ENCODE measurements at regions not wholly inside any gene's neighbourhood (a gene's known extent, or its start where the extent isn't known, plus 50 kb on each side); places are given as distances from the start of the nearest gene placed in this dataset.
"Not testable (repeated sequence)": the region's sequence is repeated elsewhere in the genome, so short reads cannot be mapped to it uniquely, and the experiment has no call there.

DNA sequence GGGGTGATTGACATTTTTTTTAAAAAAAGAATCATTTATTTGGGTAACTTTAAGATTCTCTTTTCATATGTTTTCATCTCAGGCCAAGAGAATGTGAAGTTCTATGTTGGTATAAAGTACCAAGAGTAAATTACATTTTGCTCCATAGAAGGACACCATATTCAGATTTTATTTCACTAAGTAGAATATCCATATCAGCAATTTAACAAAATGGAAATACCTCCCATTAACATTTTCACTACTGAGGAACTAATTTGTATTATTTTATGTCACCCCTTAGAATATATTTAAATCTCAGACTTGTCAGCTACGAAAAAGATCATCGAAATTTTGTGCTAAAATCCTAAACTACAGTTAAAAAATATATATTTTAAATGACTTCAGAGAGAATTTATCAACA, 274.3 kb downstream of the SEMA3D start:
- no peaks in the 10 kb centered on the region for H3K9me3 ChIP-seq
- no peak overlapping the region for H3K27ac ChIP-seq
- DNase-seq (ENCODE audit: low spot score), result no peak
- no peak for TF ChIP-seq CTCF (IDR thresholded peaks at IDR 0.05)
- H3K4me1 ChIP-seq, result no peaks in the 10 kb centered on the region
- H3K27me3 ChIP-seq, result no peaks in the 10 kb centered on the region
- H3K4me3 ChIP-seq, result no peak overlapping the region
- H3K36me3 ChIP-seq, result no peaks in the 10 kb centered on the region

GRCh38 chr7:84912018-84912417, 274.8 kb downstream of the SEMA3D start:
- no peak overlapping the region for H3K4me3 ChIP-seq
- H3K4me1 ChIP-seq, result no peaks in the 10 kb centered on the region
- no peaks in the 10 kb centered on the region for H3K27me3 ChIP-seq
- H3K36me3 ChIP-seq, result no peaks in the 10 kb centered on the region
- no peak overlapping the region for H3K27ac ChIP-seq
- TF ChIP-seq CTCF (IDR thresholded peaks at IDR 0.05), result no peak
- no peaks in the 10 kb centered on the region for H3K9me3 ChIP-seq
- DNase-seq (ENCODE audit: low spot score), result no peak

DNA sequence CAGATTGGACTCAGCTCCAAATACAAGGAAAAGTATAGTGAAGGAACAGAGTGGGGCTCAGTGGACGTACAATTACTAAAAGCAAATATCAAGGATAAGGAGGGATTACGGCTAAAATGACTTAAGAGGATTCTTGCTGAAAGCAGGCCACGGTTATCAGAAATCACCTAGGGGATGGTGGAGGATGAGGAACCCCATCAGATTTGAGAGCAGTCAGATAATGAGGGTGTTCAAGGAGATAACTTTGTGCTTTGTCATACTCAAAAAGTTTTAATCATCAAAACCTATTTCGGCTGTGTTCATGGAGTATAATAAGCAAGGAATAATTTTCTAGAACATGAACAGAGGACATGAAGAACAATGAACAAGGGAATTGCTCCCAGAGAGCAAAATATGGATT, 275.8 kb downstream of the SEMA3D start:
- no peak for TF ChIP-seq CTCF (IDR thresholded peaks at IDR 0.05)
- Histone ChIP-seq H3K27ac (no peak overlapping the region), H3K4me1 (no peaks in the 10 kb centered on the region), H3K4me3 (no peak overlapping the region), H3K36me3 (no peaks in the 10 kb centered on the region), H3K9me3 (no peaks in the 10 kb centered on the region), H3K27me3 (no peaks in the 10 kb centered on the region)
- no peak for DNase-seq (ENCODE audit: low spot score)

DNA sequence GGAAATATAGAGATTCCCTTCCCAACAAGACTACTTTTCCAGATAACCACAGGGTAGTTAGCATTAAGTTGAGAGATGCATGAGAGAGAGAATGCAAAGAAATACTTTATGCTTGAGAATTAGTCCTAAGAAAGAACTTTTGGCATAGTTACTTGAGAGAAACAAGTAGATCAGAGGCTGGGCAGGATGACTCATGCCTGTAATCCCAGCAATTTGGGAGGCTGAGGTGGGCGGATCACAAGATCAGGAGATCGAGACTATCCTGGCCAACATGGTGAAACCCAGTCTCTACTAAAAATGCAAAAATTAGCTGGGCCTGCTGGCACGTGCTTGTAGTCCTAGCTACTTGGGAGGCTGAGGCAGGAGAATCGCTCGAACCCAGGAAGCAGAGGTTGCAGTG, 276.5 kb downstream of the SEMA3D start:
- H3K4me3 ChIP-seq; H3K4me1 ChIP-seq; DNase-seq (ENCODE audit: low spot score); H3K36me3 ChIP-seq; H3K9me3 ChIP-seq; H3K27me3 ChIP-seq; H3K27ac ChIP-seq: not testable (repeated sequence)

DNA sequence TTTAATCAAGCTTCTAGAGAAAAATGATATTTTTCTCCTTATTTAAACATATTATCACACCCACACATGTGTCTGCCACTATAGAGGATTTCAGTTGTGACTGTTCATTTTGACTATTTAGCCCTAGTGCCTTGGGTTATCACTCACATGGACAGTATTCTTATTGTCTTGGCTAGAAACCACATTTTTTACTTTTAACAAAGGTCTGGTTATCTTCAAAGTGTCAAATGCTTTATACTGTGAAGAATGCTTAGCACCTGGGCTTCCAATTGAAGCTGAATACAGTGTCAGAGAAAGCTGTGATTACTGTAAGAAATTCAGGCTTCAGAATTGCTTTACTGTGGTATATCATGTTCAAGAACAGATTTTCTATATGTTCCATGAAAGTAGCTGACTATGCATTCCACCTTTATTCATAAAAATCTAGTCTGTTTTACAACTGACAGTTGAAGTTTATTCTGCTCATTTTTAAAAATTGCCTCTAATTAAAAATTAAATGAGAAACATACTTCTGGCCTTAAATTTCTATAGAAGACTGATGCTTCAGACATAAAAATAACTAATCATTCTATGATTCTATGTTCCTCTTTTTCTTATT, 278.6 kb downstream of the SEMA3D start:
- DNase-seq (ENCODE audit: low spot score), result no peak
- no peaks in the 10 kb centered on the region for H3K4me1 ChIP-seq
- no peaks in the 10 kb centered on the region for H3K9me3 ChIP-seq
- no peak overlapping the region for H3K27ac ChIP-seq
- H3K36me3 ChIP-seq, result no peaks in the 10 kb centered on the region
- H3K27me3 ChIP-seq, result no peaks in the 10 kb centered on the region
- no peak for TF ChIP-seq CTCF (IDR thresholded peaks at IDR 0.05)
- no peak overlapping the region for H3K4me3 ChIP-seq

DNA sequence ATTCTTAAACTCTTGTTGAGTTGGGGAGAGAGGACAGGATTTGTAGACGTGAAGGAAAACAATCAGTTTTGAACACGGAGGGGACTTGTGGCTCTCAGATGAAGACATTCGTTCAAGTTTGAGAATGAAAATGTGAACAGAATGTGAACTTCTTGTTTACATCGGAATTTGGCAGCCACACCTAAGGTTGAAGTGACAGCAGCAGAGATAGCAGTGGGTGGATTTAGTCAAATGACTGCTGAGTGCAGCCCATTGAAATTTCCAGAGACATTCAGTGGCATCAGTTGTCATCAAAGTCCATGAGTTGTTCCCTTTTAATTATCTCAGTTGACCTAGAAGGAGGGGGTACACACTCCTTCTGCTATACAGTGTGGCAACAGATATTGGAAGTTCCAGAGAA, 280.0 kb downstream of the SEMA3D start:
- DNase-seq (ENCODE audit: low spot score), result no peak
- TF ChIP-seq CTCF (IDR thresholded peaks at IDR 0.05), result no peak
- no peaks in the 10 kb centered on the region for H3K36me3 ChIP-seq
- no peaks in the 10 kb centered on the region for H3K4me1 ChIP-seq
- H3K4me3 ChIP-seq, result no peak overlapping the region
- no peaks in the 10 kb centered on the region for H3K27me3 ChIP-seq
- H3K9me3 ChIP-seq, result no peaks in the 10 kb centered on the region
- H3K27ac ChIP-seq, result no peak overlapping the region

Measured in right atrium auricular region (tissue), 2 donors.